ENCODE measurements at regions not wholly inside any gene's neighbourhood (a gene's known extent, or its start where the extent isn't known, plus 50 kb on each side); places are given as distances from the start of the nearest gene placed in this dataset.

GRCh38 chr10:90432866-90433265, 425.0 kb downstream of the HTR7 start:
- TF ChIP-seq, protein P1, sequence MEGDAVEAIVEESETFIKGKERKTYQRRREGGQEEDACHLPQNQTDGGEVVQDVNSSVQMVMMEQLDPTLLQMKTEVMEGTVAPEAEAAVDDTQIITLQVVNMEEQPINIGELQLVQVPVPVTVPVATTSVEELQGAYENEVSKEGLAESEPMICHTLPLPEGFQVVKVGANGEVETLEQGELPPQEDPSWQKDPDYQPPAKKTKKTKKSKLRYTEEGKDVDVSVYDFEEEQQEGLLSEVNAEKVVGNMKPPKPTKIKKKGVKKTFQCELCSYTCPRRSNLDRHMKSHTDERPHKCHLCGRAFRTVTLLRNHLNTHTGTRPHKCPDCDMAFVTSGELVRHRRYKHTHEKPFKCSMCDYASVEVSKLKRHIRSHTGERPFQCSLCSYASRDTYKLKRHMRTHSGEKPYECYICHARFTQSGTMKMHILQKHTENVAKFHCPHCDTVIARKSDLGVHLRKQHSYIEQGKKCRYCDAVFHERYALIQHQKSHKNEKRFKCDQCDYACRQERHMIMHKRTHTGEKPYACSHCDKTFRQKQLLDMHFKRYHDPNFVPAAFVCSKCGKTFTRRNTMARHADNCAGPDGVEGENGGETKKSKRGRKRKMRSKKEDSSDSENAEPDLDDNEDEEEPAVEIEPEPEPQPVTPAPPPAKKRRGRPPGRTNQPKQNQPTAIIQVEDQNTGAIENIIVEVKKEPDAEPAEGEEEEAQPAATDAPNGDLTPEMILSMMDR (IDR thresholded peaks at IDR 0.05; ENCODE audit: low read depth, low read length, missing control alignments), result no peak
- no peak overlapping the region for H3K4me3 ChIP-seq (ENCODE audit: low read depth, low read length)
- DNase-seq (ENCODE audit: low read depth), result no peak

- no peak for DNase-seq (ENCODE audit: low read depth)
- TF ChIP-seq, protein P1 (IDR thresholded peaks at IDR 0.05; ENCODE audit: low read depth, low read length, missing control alignments), result no peak
- no peak overlapping the region for H3K4me3 ChIP-seq (ENCODE audit: low read depth, low read length)
These were observed 422.5 kb downstream of the HTR7 start for GRCh38 chr10:90435296-90435695.

GRCh38 chr10:90437452-90437851, 420.4 kb downstream of the HTR7 start:
- DNase-seq (ENCODE audit: low read depth), result no peak
- TF ChIP-seq, protein P1 (IDR thresholded peaks at IDR 0.05; ENCODE audit: low read depth, low read length, missing control alignments), result no peak

DNA sequence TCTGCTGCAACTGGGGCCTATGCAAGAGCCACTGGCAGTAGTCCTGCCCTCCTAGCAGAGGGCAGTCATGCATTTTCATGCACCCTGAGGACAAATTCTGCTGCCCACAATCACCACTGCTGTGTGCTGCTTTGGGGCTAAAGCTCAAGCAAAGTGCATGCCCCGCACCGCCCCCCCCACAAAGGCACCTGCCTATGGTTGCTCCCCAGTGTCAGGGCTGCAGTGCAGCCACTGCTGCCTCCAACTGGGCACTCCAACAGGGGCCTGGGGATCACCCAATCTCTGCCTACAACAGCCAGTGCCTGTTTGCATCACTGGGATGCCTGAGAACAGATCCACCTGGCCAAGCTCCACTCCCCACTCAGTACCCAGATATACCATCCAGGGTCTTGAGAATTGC, 417.0 kb downstream of the HTR7 start:
- DNase-seq (ENCODE audit: low read depth), result no peak
- TF ChIP-seq, protein P1 (IDR thresholded peaks at IDR 0.05; ENCODE audit: low read depth, low read length, missing control alignments), result no peak
- no peak overlapping the region for H3K4me3 ChIP-seq (ENCODE audit: low read depth, low read length)

More at GRCh38 chr10:90437452-90437851, 420.4 kb downstream of the HTR7 start:
- no peak overlapping the region for H3K4me3 ChIP-seq (ENCODE audit: low read depth, low read length)

DNA sequence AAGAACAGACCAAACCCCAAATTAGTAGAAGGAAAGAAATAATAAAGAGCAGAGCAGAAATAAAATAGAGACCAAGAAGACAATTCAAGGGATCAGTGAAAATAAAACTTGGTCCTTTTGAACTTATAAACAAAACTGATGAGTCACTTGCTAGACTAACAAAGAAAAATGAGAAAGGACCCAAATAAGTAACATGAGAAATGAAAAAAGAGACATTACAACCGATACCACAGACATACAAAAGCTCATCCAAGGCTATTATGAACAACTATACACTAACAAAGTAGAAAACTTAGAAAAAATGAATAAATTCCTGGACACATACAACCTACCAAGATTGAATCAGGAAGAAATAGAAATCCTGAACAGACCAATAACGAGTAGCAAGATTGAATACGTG, 414.5 kb downstream of the HTR7 start:
- DNase-seq (ENCODE audit: low read depth), result no peak
- TF ChIP-seq, protein P1 (IDR thresholded peaks at IDR 0.05; ENCODE audit: low read depth, low read length, missing control alignments), result no peak
- H3K4me3 ChIP-seq (ENCODE audit: low read depth, low read length), result no peak overlapping the region

GRCh38 chr10:90447831-90448230, 410.0 kb downstream of the HTR7 start:
- TF ChIP-seq, protein P1 (IDR thresholded peaks at IDR 0.05; ENCODE audit: low read depth, low read length, missing control alignments), result no peak
- no peak for DNase-seq (ENCODE audit: low read depth)
- no peak overlapping the region for H3K4me3 ChIP-seq (ENCODE audit: low read depth, low read length)

GRCh38 chr10:90450797-90451196, 407.0 kb downstream of the HTR7 start:
- no peak overlapping the region for H3K4me3 ChIP-seq (ENCODE audit: low read depth, low read length)
- TF ChIP-seq, protein P1 (IDR thresholded peaks at IDR 0.05; ENCODE audit: low read depth, low read length, missing control alignments), result no peak
- no peak for DNase-seq (ENCODE audit: low read depth)

Data from GM12864 (cell line).